Adrenal gland (tissue), 9 donors: ENCODE measurements at regions not wholly inside any gene's neighbourhood (a gene's known extent, or its start where the extent isn't known, plus 50 kb on each side); places are given as distances from the start of the nearest gene placed in this dataset.

Source experiments
- DNase-seq, 7 donors: peaks; one replicate each; pipeline ENCODE4 v3.0.0-alpha.2; 2019 to 2020
- H3K27ac ChIP-seq, 5 donors: fragments of 200-600 bp; sonication (generic) in 4 of 5; 1 replicate in 3 of 5; 2 replicates in 2 of 5; pipeline versions ENCODE4 v1.5.1 to v1.8.0; 2016 to 2020; ENCODE audit warnings: mild to moderate bottlenecking in 1 of 5
- H3K27me3 ChIP-seq: fragments of 200-600 bp; 2 replicates; pipeline ENCODE4 v1.8.0; 2021
- H3K36me3 ChIP-seq, 2 donors: fragments of 200-600 bp; replicated peaks in 1 of 2; 1 replicate in 1 of 2; 2 replicates in 1 of 2; pipeline versions ENCODE4 v1.5.1 to v1.8.0; 2018 to 2022
- H3K4me1 ChIP-seq, 2 donors: fragments of 200-600 bp; replicated peaks in 1 of 2; 1 replicate in 1 of 2; 2 replicates in 1 of 2; pipeline versions ENCODE4 v1.5.1 to v1.8.0; 2018 to 2021
- H3K4me3 ChIP-seq, 4 donors: fragments of 200-600 bp; sonication (generic) in 3 of 4; one replicate each; pipeline ENCODE4 v1.5.1; 2016 to 2018
- H3K9me3 ChIP-seq, 3 donors: fragments of 200-600 bp; sonication (generic) in 1 of 3; replicated peaks in 1 of 3; 1 replicate in 2 of 3; 2 replicates in 1 of 3; pipeline versions ENCODE4 v1.5.1 to v1.8.0; 2016 to 2021
- CTCF ChIP-seq, 6 experiments: fragments of 450-650 bp in 4 of 6; fragments of 200-600 bp in 2 of 6; sonication (generic) in 1 of 6; IDR thresholded peaks; 1 replicate in 5 of 6; 2 replicates in 1 of 6; pipeline versions ENCODE4 v1.5.1 to v1.8.0; 2016 to 2021; ENCODE audit warnings: antibody characterized with exemption in 6 of 6, mild to moderate bottlenecking in 2 of 6, moderate library complexity in 1 of 6
- POLR2A ChIP-seq, 2 donors: fragments of 450-650 bp; IDR thresholded peaks; one replicate each; pipeline ENCODE4 v1.6.1; 2017; ENCODE audit warnings: antibody characterized with exemption in 2 of 2, mild to moderate bottlenecking in 2 of 2, moderate library complexity in 1 of 2
- WGBS, 4 donors: extraction: QIAGEN DNeasy Blood & Tissue Kit in 2 of 4; methylation state at CpG; one replicate each; pipeline versions ENCODE4 v1.1.5 to v1.1.7; 2013 to 2017; 5-methylcytosine and 5-hydroxymethylcytosine counted together
- intact Hi-C, 2 donors: fragments of 100-400 bp; cut with DNase I; formaldehyde crosslinking; loops; one replicate each; pipeline versions ENCODE4 v1.14.1 to v1.15.0; 2022 to 2023
- donor health status: healthy with polysubstance abuse.
- donor health status: Bipolar disorder and iron deficiency.
- donor health status: DM: yes; HTN: yes; CAD: no.
- donor health status: DM: no; HTN: no; CAD: no.
- donor health status: DM: no; HTN: no; CAD: no.

DNA sequence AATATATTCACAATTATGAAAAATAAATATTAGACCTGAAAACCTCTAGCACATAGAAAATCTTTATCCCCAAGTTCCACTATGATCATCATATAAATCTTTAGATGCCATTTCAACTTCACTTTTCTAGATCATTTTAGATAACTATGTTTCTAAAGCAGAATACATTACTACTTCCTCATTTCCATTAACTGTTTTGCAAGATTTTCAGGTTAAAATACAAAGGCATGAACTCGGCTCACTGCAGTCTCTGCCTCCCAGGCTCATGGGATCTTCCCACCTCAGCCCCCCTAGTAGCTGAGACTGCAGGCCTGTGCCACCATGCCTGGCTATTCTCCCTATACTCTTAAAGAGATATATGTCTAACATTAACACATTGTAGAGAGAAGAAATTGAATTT lies 1365.9 kb upstream of the AGA start:
- no peak overlapping the region for H3K4me3 ChIP-seq
- no peaks in the 10 kb centered on the region for H3K27me3 ChIP-seq
- 42 to 71% (median 58%) methylated on average over 1 of the region's 1 CpG for WGBS, 4 donors
- no peaks in the 10 kb centered on the region for H3K36me3 ChIP-seq
- TF ChIP-seq CTCF (IDR thresholded peaks at IDR 0.05) = no peak
- no peak for TF ChIP-seq POLR2A (IDR thresholded peaks at IDR 0.05)
- intact Hi-C loops = no loop called here
- DNase-seq = no peak
- H3K9me3 ChIP-seq = no peaks in the 10 kb centered on the region
- no peaks in the 10 kb centered on the region for H3K4me1 ChIP-seq
- no peak overlapping the region for H3K27ac ChIP-seq

DNA sequence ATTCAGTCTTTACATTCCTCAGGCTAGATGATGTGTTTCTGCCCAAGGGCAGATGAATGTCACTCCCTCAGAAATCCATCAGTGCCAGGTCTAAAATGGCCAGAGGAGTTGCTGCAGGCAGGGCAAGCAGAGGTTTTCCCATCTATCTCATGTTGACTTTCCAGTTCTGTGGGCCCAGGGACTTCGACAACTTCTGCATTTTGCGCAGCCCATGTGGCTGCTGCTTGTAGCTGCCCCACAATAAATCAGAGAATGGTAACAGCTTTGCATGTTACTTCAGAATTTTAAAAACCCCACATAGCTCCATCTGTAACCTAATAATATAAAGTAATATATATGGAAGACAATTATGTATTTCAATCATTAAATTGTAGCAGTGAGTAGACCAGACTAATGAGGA lies 1367.7 kb upstream of the AGA start:
- Histone ChIP-seq H3K9me3 (no peaks in the 10 kb centered on the region), H3K27me3 (no peaks in the 10 kb centered on the region), H3K27ac (no peak overlapping the region), H3K4me1 (no peaks in the 10 kb centered on the region), H3K36me3 (no peaks in the 10 kb centered on the region), H3K4me3 (no peak overlapping the region)
- TF ChIP-seq CTCF (IDR thresholded peaks at IDR 0.05) (no peak), POLR2A (IDR thresholded peaks at IDR 0.05) (no peak)
- intact Hi-C loops = no loop called here
- no peak for DNase-seq
- WGBS, 4 donors = 55 to 80% (median 70%) methylated on average over 2 of the region's 2 CpGs

GRCh38 chr4:178811356-178811755 lies 1369.1 kb upstream of the AGA start:
- TF ChIP-seq POLR2A (IDR thresholded peaks at IDR 0.05) (no peak), CTCF (IDR thresholded peaks at IDR 0.05) (no peak)
- Histone ChIP-seq H3K4me1 (no peaks in the 10 kb centered on the region), H3K27ac (no peak overlapping the region), H3K36me3 (no peaks in the 10 kb centered on the region), H3K4me3 (no peak overlapping the region), H3K9me3 (no peaks in the 10 kb centered on the region), H3K27me3 (no peaks in the 10 kb centered on the region)
- intact Hi-C loops = no loop called here
- no peak for DNase-seq
- WGBS, 4 donors = 56 to 72% (median 64%) methylated on average over 2 of the region's 2 CpGs

DNA sequence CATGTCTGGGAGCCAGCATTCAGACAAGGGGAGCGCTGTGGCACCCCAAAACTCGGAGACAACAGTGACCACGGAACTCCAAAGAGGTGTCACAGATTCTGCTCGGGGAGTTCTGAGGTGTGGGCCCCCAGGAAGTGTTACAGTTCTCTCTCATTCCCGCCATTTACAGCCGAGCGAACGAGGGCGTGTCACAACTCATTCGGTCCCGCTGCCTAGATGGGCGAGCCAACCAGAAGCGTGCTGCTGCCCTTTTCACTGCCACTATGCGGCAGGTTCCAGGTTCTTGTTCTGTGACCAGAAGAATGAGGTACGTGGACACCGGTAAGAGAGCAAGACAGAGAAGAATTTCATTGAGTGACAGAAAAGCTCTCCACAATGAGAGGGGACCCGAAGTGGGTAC lies 1370.6 kb upstream of the AGA start:
- H3K27me3 ChIP-seq = no peaks in the 10 kb centered on the region
- 89 to 94% (median 91%) methylated on average over 11 to 17 of the region's 17 CpGs for WGBS, 4 donors
- no peak overlapping the region for H3K4me3 ChIP-seq
- DNase-seq = no peak
- TF ChIP-seq CTCF (IDR thresholded peaks at IDR 0.05) = no peak
- no peak for TF ChIP-seq POLR2A (IDR thresholded peaks at IDR 0.05)
- intact Hi-C loops = no loop called here
- H3K9me3 ChIP-seq = no peaks in the 10 kb centered on the region
- no peak overlapping the region for H3K27ac ChIP-seq
- H3K4me1 ChIP-seq = no peaks in the 10 kb centered on the region
- H3K36me3 ChIP-seq = no peaks in the 10 kb centered on the region
